GM10266 (cell line): ENCODE measurements at regions not wholly inside any gene's neighbourhood (a gene's known extent, or its start where the extent isn't known, plus 50 kb on each side); places are given as distances from the start of the nearest gene placed in this dataset.

ENCODE experiments used
- DNase-seq: peaks from one replicate; pipeline ENCODE4 v3.0.0; 2012; ENCODE audit errors: extremely low spot score
- TF ChIP-seq, protein P1 (sequence below): IDR thresholded peaks from 2 replicates; pipeline ENCODE4 v1.5.1; 2012; ENCODE audit warnings: mild to moderate bottlenecking, low read depth; ENCODE audit not compliant: control insufficient read depth, insufficient read depth; ENCODE audit errors: missing control alignments

DNA sequence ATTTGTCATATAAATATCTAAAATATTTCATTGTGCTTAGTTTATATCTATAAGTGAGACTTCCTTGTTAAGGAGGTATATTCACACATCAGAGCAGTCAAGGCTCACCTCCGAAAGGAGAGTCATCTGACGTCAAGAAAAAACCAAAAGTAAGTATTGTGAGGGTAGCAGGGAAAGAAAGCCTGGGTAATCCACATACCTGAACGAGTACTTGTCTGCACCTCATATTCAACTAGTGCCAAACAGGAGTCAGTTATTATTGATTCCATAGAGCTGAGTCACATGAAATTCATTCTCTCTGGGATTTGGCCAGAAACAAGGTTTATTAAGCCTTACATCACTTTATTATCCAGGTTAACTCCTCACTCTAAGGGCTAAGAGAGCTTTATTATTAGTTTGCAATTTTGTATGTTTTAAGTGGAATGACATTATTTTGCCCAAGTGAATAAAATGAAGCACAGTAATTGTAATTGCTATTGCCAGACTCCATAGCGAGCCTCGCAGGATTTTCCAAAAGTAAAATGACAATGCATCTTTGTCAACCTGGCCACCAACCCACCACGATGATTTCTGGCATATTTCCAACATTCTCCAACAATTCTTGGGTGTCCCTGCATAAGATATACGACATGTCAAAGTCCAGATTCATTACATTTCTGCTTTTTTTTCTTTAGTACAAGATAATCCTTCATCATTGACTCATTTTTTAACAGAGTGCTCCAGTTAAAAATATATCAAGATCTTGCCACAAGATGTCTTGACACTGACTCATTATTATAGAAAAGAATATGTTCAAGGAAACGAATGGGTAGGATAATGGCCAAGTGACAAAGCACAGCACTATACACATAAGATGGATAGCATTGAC is 1210.4 kb upstream of the ACVR2A start:
- TF ChIP-seq, protein P1, sequence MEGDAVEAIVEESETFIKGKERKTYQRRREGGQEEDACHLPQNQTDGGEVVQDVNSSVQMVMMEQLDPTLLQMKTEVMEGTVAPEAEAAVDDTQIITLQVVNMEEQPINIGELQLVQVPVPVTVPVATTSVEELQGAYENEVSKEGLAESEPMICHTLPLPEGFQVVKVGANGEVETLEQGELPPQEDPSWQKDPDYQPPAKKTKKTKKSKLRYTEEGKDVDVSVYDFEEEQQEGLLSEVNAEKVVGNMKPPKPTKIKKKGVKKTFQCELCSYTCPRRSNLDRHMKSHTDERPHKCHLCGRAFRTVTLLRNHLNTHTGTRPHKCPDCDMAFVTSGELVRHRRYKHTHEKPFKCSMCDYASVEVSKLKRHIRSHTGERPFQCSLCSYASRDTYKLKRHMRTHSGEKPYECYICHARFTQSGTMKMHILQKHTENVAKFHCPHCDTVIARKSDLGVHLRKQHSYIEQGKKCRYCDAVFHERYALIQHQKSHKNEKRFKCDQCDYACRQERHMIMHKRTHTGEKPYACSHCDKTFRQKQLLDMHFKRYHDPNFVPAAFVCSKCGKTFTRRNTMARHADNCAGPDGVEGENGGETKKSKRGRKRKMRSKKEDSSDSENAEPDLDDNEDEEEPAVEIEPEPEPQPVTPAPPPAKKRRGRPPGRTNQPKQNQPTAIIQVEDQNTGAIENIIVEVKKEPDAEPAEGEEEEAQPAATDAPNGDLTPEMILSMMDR: no peak
- no peak for DNase-seq

DNA sequence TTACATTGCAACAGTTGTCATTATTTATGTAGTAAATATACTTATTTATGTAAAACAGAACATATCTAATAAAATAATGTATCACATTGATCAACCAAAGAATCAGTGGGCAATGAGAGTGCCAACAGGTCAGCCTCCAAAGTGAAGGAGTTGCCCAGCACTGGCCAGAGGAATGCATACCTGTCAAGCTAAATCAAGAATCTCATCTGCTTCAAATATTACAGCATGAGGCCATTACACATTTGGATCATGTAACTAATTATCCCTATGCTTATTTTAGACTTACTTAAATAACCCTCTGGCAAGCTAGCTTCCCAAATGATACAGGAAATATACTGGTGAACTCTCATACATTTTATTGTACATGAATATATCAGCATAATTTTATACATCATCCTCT is 1211.7 kb upstream of the ACVR2A start:
- TF ChIP-seq, protein P1: no peak
- DNase-seq: no peak

DNA sequence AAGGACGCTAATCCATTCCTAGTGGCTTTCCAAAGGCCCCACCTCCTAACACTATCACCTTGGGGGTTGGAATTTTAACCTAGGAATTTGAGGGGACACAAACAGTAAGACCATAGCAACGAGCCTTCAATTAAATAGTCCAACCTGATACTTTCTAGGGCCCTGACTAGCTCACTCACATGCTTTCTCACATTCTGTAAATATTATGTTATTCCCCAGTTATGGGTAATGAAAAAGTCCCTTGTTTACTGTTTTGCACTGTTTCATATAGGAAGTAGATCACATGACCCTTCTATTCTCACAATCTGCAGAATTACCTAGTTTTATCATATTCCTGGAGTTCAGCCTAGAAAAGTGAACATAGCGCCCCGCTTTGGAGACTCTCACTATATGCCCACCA is 1212.1 kb upstream of the ACVR2A start:
- TF ChIP-seq, protein P1: no peak
- DNase-seq: no peak

DNA sequence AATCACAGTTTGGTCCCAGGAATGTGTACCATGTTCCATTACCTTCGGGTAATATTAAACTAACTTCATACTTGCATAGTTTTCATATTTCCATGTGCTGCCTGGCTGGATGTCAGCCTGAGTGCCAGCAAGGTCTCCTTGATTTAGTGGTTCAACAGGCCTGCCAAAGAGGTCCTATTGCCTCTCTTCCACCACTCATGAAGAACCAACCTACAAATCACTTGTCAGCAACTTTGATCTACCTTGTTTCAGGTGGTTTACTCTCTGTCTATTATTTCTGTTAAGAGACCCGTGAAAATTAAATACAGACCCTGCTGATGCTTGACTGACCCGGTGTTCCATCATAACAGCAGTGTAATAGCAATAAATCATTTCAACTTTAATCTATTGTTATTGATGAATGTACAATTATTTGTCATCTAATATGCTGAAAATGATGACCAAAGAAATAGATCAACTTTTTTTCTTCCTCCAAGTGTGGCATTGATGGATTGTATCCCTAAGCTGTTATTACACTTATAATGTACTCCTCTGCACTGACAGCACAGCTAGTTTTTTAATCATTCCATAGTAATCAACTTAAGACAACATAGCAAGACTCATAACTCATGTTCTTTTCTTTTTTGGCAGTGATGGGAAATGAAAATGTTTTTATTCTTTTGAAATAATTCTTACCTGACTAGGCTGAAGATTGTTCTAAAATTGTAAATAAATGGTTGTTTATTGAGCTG is 1220.2 kb upstream of the ACVR2A start:
- TF ChIP-seq, protein P1: no peak
- no peak for DNase-seq

DNA sequence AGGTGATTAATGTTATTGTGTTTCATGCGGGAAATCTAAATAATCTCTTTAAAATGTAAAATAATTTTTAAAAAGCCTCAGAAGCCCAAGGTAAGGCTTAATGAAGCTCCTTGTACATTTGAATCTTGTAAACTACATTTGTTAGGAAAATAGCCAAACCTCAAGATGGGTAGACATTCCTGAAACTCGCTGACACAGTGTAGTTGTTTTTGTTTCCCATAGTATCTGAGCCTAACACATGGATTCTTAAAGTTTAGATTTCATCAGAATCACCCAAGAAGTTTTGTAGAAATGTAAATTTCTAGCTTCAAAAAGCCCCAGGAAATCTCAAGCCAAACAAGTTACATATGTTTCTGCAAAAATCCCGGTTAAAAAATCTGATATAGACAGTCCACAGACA is 1221.1 kb upstream of the ACVR2A start:
- TF ChIP-seq, protein P1: no peak
- DNase-seq: no peak

DNA sequence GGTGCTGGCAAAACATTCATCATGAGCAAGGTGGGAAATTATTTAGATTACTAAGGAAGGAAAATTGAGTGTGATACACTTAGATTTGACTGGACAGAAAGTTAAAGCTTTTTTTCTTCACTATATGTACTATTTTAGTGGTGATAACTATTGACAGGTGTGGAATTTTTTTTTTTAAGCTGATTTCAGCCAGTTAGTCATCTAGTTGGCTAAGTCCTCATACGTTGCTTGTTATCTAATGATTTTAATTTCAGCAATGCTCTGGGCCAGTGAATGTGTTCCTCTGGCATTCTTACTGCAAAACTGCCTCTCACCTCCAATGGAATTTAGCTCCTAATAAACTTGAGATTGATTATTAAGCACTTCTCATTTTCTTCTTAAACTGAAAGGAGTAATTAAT is 1223.2 kb upstream of the ACVR2A start:
- DNase-seq: no peak
- TF ChIP-seq, protein P1: no peak

DNA sequence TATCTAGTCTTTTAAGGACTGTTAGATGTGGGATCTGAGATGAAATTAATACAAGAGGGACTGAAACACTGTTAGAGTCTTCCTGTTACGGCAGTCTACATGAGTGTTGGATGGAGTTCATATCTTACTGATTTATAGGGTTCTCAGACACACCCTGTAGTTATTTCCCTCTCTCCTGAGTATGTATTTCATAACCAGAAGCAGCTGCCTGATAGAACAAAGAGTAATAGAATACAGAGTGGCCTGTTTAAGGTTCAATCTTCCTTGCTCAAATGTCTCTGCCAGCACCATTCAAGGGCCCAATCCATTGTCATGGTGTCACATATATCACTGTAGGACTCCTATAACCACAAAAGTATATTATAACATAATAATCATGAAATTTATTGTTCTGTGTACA is 1229.1 kb upstream of the ACVR2A start:
- no peak for DNase-seq
- TF ChIP-seq, protein P1: no peak
